C4-2B (cell line): ENCODE measurements at regions not wholly inside any gene's neighbourhood (a gene's known extent, or its start where the extent isn't known, plus 50 kb on each side); places are given as distances from the start of the nearest gene placed in this dataset.

Source experiments
- H3K27ac ChIP-seq: fragments of 450-650 bp; 2 replicates; pipeline ENCODE4 v1.5.1; 2017
- CTCF ChIP-seq: fragments of 450-650 bp; conservative IDR thresholded peaks from 2 replicates; pipeline ENCODE4 v1.5.1; 2017; ENCODE audit warnings: mild to moderate bottlenecking
- ZFX ChIP-seq: fragments of 450-650 bp; IDR thresholded peaks from 2 replicates; pipeline ENCODE4 v1.6.1; 2017

GRCh38 chr2:3046170-3046865 is 331.3 kb downstream of the EIPR1 start:
- TF ChIP-seq ZFX (no peak), CTCF (no peak)
- no peak overlapping the region for H3K27ac ChIP-seq

GRCh38 chr2:3045318-3045921 is 332.2 kb downstream of the EIPR1 start:
- TF ChIP-seq CTCF, result no peak
- no peak for TF ChIP-seq ZFX
- H3K27ac ChIP-seq, result no peak overlapping the region

- no peak overlapping the region for H3K27ac ChIP-seq
- no peak for TF ChIP-seq CTCF
- no peak for TF ChIP-seq ZFX
Measured at GRCh38 chr2:3044587-3045317, 332.9 kb downstream of the EIPR1 start.

- no peak for TF ChIP-seq CTCF
- no peak for TF ChIP-seq ZFX
- H3K27ac ChIP-seq, result no peak overlapping the region
Measured at GRCh38 chr2:3043726-3044125, 333.9 kb downstream of the EIPR1 start.

GRCh38 chr2:3042601-3043585 is 334.7 kb downstream of the EIPR1 start:
- TF ChIP-seq ZFX, result no peak
- no peak for TF ChIP-seq CTCF
- H3K27ac ChIP-seq, result no peak overlapping the region

GRCh38 chr2:3041841-3042600 is 335.6 kb downstream of the EIPR1 start:
- TF ChIP-seq CTCF (no peak), ZFX (no peak)
- H3K27ac ChIP-seq, result no peak overlapping the region
